ENCODE measurements at regions not wholly inside any gene's neighbourhood (a gene's known extent, or its start where the extent isn't known, plus 50 kb on each side); places are given as distances from the start of the nearest gene placed in this dataset.

DNA sequence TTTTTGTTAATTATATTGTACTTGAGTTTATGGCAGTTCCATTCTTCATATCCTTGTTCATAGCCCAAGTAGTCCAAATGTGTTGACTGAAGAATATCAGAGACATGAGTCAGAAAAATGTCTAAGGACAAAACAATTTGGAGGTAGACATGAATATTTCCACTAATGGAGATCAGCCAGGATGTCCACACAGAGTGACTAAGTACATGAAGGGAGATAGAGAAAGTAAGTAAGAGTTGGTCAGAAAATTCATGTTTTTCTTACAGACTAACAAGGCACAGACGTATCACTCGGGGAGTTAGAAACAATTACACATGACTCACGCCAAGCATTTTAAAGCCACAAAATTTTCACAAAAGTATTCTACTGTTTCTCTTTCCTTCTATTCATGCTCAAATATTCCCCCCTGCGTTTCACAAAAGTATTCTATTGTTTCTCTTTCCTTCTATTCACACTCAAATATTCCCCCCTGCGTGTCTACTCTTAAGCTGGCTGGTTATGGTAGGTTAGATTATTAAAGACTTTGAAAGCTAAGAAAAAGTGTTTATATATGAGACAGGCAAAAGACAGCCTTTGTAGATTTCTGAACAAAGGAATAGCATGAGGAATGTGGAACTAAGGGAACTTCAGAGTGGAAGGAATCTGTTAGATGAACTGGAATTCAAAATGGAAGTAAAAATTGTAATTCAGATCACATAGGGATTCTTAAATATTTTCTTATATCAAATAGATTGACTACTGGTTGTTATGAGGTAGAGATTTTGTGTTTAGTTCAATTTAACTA lies 648.7 kb upstream of the CCDC54 start:
- DNase-seq (ENCODE audit: low read depth in 4 of 4, low spot score in 1 of 4): no peak

DNA sequence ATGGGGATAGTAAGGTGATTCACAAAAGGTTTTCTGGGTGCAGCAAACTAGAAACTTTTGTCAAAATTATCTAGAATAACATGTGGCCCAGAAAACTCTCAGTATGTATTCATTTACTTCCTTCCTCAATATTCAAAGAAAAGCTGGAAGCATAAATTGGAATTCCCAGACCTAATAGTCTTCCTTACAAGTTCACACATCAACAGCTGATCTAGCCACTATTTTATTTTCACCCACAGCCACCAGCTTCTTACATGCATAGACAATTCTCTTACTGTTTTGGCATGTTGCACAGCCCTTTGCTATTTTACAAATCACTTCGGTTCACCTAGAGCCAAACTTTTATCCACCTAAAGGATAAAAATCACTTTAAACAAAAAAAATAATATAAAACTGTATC lies 647.8 kb upstream of the CCDC54 start:
- no peak for DNase-seq (ENCODE audit: low read depth in 4 of 4, low spot score in 1 of 4)

DNA sequence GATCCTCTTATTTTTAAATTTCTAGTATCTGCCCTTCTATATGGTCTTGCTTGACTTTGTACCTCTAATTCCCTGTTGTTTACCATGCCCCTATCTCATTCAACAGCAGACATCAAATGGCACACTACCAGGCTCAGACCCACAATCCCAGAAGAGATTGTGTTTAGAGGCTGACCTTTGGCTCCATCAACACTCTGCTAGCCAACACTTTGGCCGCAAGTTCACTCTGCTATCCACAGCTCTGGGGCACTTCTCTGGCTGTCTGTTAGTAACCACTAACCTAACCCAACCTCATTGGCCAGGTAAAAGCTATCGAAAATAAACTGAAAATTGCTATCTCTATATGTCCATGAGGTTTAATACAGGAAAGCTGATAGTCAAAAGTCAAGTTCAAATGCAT lies 646.0 kb upstream of the CCDC54 start:
- DNase-seq (ENCODE audit: low read depth in 4 of 4, low spot score in 1 of 4): no peak

DNA sequence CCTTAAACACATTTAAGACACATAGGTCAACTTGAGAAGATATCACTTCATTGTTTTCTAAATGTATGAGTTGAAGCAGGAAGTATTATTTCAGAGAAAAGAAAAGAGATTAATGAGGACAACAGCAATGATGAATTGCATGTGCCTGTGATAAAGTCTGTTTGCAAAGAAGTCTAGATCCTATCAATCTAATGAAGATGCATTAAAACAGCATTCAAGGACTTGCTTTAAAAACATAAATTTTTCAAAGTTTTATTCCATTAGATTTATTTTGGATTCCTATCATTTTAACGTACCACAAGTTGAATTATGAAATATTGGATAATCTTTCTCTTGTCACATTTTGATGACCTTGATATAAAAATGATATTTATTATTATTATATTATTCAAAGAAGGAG lies 642.5 kb upstream of the CCDC54 start:
- DNase-seq (ENCODE audit: low read depth in 4 of 4, low spot score in 1 of 4): no peak

DNA sequence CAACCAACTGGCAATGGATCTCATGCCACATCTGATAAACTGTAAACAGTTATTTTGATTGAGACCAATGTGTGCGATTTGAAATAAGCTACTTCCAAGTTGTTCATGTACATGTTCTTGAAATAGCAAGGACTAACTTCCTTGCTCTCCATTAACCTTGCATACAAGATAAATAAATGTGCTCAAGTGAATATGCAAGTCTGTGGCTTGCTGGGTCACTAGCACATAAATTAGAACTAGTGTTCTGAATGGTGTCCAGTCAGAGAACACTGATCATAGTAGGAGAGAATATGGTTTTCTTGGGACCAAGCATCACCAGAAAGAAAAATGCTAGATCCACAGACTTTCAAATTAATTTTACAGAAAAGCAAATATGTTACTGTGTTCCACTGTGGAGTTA lies 640.0 kb upstream of the CCDC54 start:
- DNase-seq (ENCODE audit: low read depth in 4 of 4, low spot score in 1 of 4): no peak

DNA sequence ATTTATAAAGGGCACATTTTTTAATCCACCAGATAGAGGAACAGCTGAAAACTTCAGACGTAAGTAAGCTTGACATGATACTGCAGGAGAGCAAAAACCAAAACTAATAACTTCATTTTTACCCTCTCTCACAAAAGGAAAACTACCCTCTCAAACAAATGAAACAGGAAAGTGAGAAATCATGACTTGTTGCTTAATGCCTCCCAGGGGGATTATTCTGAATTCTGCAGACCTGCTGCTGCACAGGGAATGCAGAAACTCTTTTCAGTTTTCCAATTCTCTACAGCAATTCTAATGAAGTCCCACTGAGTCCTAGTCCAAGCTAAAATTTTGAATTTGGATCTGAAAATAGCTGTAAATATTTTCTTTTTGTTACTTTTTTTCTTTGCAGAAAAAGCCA lies 637.1 kb upstream of the CCDC54 start:
- no peak for DNase-seq (ENCODE audit: low read depth in 4 of 4, low spot score in 1 of 4)

DNA sequence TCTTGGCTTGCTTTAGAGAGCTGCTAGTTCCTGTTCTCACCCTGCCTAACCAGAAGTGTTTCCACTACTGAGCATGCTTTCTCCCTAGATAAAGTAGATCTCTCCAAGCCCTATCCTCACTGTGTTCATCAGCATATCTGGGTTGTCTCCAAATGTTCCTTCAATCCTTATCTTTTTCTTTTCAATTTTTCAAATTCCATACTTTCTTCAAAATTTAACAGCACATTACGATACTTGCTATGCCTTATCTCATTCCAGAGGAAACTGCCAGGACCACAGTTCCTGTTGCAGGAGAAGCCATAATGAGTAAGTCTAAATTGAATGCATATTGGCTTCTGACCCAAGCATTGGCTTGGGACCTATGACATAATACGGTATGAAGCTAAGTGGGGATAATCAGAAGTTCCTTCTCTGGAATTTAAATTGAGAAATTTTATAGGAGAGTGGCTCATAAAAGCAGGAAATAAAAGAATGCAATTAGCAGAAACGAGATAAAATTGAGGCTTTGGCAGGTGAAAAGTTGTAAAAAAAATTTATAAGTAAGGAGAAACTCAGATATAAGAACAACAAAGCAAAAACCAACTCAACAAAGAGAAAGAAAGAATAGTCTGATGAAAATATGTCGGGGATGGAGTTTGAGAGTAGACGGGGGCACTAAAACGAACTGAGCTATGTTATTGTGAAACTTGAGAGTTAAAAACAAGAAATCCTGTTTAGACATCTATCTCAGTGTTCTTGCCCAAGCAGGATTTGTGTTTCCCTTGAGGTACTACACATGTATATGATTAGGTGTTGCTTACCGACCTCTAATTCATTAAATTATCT lies 631.7 kb upstream of the CCDC54 start:
- DNase-seq (ENCODE audit: low read depth in 4 of 4, low spot score in 1 of 4): no peak

DNA sequence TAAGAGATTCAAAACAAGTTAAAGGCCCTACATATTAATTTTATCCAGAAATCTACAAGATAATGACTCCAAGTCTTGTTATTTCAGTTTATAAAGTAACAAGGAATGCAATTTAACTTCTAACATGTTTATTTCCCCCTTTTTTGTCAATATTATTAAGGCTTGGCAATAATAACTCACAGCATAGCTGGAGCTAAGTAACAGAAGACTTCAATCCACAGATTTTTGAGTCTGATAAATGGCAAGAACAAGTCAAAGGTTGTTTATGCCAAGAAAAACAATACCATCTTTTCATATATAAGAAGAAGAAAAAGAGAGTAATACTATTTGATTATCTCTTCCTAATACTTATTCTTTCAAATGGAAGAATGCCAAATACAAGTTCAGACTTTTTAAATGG lies 631.0 kb upstream of the CCDC54 start:
- no peak for DNase-seq (ENCODE audit: low read depth in 4 of 4, low spot score in 1 of 4)

DNA sequence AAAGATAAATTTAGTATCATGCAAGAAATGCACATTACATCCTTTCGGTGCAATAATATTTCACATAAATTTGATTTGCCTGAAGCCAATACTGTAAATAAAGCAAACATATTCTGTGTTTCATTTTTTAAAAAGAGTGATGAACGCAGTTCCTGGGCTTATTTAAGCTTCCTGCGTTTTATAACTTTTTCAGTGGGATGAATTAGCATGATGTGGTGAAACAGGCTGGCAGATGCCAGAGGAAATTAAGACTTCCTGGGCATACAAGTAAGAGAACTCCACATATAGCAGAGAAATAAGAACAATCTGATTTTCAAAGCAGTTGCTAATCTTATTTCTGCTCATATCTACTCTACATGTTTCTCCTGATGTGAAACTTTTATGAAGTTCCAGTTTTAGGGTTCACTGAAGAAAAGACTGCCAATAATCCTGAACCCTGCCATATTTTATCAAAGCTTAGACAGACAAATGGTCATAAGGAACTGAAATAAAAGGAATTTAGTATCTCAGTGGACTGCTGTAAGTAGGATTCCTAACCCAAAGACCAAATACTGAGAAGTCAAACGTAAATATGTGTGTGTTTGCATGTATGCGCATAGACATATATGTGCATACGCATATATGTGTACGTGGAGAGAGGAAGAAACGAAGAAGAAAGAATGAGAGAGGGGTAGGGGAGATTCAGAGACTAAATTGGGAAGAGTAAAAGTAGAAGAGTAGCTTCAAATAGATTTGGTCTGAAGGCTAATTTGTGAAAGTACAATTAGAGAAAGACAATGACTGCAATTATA lies 628.6 kb upstream of the CCDC54 start:
- DNase-seq (ENCODE audit: low read depth in 4 of 4, low spot score in 1 of 4): no peak

DNA sequence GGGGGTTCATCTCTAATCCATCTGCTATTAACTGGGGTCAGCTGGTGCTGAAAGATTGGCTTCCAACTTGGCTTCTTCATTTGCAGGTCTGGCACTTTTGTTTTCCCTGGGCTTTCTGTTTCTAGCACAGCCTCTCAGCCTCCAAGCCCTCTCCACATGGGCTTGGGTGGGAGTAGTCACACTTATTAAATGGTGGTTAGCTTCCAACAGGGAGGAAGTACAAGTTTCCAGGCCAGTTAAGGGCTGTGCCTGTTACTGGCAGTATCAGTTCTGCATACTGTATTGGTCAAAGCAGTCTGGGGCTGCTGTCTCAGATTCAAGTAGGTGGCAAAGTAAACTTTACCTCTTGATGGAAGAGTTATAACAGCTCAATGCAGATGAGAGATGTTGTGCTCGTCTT lies 627.1 kb upstream of the CCDC54 start:
- DNase-seq (ENCODE audit: low read depth in 4 of 4, low spot score in 1 of 4): no peak

DNA sequence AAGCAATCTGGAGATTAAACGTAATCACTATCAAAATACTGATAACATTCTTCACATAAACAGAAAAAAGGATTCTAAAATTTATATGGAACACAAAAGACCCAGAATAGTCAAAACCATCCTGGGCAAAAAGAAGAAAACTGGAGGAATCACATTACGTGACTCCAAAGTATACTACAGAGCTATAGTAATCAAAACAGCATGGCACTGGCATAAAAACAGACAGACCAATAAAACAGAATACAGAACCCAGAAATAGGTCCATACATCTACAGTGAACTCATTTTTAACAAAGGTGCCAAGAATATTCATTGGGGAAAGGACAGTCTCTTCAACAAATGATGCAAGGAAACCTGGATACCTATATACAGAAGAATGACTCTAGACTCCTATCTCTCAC lies 621.9 kb upstream of the CCDC54 start:
- no peak for DNase-seq (ENCODE audit: low read depth in 4 of 4, low spot score in 1 of 4)

DNA sequence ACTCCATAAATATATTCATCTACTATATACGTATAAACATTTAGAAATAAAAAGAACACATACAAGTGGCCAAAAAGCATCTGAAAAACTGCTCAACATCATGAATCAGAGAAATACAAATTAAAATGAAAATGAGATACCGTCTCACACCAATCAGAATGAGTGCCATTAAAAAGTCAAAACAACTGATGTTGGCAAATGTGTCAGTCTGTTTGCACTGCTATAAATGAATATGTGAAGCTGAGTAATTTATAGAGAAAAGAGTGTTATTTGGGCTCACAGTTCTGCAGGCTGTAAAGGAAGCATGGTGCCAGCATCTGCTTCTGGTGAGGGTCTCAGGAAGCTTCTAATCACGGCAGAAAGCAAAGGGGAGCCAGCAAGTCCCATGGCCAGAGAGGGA lies 620.3 kb upstream of the CCDC54 start:
- DNase-seq (ENCODE audit: low read depth in 4 of 4, low spot score in 1 of 4): no peak

DNA sequence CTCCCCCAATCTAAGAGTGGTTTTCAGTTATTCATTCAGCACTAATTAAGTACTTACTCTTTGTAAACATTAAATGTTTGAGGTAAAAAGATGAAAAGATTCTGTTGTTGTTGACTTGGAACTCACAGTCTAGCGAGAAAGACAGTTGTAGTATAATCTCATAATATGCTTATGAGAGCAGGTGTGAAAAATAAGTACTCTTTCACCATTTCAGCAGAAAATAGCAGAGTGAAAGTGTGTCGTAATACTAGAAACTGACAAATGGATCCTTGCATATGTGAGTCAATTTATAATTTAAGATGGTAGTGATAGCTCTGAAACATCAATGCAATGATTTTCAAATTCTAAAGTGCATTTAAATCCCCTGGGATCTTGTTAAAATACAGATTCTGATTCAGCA lies 618.8 kb upstream of the CCDC54 start:
- no peak for DNase-seq (ENCODE audit: low read depth in 4 of 4, low spot score in 1 of 4)

DNA sequence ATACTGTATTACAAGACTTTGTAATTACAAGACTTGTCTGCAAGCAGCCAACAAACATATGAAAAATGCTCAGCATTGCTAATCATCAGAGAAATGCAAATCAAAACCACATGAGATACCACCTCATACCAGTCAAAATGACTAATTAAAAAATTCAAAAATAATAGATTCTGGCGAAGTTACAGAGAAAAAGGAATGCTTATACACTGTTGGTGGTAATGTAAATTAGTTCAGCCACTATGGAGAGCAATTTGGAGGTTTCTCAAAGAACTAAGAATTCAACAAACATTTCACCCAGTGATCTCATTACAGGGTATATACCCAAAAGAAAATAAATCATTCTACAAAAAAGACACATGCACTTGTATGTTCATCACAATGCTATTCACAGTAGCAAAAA lies 617.5 kb upstream of the CCDC54 start:
- DNase-seq (ENCODE audit: low read depth in 4 of 4, low spot score in 1 of 4): no peak

DNA sequence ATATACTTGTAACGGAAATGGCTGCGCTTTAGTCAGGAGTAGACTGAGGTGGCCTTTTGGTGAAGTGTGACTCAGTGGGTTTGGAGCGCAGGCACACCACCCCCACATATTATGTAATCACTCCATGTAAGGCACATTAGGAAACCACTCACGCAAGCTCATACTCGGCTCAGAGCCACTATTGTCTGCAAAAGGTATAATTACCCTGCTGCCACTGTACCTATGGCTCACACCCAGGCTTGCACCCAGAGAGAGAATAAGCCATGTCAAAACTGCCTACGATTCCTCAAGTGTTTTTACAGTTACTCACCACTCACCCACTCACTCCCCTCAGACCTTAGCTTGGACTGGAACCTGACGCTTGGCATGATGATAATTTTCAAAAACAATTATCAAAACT lies 611.9 kb upstream of the CCDC54 start:
- DNase-seq (ENCODE audit: low read depth in 4 of 4, low spot score in 1 of 4): no peak

DNA sequence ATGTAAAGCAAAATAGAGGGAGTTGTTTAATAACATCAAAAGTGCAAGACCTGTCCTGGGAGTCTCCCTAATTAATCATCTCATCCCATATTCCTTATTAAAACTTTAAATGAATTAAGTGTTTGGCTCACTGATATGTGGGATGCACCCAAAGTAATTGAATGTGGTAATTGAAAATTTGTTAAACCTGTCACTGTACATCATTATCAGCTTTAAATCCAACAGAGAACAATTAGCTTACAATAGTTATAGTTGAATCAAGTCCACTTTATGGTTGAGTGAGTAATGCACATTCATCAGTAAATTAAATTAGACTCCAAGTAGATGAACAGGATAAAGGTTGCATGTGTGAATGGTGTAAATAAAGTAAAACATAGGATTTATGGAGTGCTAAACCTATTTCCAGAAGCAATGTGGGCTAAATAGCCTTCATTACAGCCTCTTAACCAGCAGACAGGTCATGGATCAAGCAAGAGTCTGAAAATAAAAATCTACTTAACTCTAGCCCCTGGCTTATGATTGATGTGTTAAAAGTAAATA lies 608.2 kb upstream of the CCDC54 start:
- no peak for DNase-seq (ENCODE audit: low read depth in 4 of 4, low spot score in 1 of 4)

DNA sequence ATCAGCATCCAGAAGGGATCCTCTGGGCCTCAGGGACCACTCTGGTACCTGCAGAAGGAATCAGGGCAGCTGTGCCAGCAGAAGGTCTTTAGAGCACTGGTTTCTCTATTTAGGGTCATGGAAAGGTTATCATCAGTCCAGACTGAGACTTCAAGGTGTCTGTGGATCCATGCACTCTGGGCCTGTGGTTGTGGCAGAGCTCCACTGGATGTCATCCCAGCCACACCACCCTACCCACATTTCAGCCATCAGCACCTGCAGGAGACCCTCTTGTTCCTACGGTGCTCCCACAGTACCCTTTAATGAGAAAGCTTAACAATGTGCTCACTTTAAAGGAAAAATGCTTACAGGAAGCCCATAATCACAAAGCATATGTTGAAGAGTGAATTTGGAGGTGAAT lies 603.4 kb upstream of the CCDC54 start:
- DNase-seq (ENCODE audit: low read depth in 4 of 4, low spot score in 1 of 4): no peak

DNA sequence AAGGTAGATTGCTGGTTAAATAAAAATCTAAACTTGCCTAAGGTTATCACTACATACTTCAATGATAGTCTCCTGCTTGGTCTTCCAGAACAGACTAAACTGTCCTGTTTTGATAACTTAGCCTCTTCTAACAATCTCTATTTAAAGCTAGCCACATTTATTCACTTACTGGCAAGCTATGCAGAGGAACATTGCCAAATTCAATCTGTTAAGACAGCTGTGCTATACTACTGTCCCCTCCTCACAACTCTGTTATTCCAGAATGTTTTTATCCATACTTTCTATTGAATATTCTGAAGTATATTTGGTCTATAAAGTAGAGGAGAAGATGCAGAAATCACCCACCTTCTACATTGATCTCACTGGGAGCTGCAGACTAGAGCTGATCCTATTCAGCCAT lies 594.0 kb upstream of the CCDC54 start:
- no peak for DNase-seq (ENCODE audit: low read depth in 4 of 4, low spot score in 1 of 4)

DNA sequence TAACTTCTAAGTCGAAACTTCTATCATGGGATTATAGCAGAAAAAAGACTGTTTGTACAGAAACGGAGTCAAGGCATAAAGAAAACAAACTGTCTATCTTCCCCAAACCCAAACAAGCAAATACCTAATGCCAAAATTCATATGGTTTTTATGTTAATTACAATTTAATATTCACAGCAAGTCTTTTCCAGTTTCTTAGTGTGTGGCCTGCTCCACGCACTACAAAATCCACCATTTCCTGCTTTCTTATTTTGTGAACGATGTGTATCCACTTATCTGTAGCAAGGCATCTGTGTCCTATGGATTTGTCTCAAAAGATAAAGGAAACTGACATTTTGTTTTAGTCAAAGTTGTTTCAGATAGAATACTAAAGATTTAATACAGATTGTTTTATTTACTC lies 588.0 kb upstream of the CCDC54 start:
- DNase-seq (ENCODE audit: low read depth in 4 of 4, low spot score in 1 of 4): no peak

DNA sequence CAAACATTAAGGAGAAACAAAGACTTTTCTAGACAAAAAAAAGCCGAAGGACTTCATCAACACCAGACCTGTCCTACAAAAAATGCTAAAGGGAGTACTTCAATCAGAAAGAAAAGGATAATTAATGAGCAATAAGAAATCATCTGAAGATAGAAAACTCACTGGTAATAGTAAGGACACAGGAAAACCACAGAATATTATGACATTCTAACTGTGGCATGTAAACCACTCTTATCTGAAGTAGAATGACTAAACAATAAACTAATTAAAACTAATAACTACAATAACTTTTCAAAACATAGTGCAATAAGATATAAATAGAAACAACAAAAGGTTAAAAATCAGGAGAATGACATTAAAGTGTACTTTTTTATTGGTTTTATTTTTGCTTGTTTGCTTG lies 584.5 kb upstream of the CCDC54 start:
- DNase-seq (ENCODE audit: low read depth in 4 of 4, low spot score in 1 of 4): no peak

DNA sequence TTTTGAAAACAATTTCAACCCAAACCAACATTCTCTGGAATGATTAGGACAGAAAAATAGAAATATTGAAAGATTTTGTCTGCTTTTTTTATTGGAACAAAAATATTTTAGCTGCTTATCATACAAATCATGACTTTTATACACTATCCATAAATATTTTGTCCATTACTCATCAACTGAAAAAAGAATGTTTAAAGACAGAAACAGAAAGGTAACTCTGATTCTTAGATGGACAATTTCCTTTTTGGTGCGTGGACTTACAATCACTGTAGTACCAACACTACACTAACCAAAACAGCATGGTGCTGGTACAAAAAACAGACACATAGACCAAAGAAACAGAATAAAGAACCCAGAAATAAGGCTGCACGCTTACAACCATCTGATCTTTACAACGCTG lies 582.8 kb upstream of the CCDC54 start:
- no peak for DNase-seq (ENCODE audit: low read depth in 4 of 4, low spot score in 1 of 4)

DNA sequence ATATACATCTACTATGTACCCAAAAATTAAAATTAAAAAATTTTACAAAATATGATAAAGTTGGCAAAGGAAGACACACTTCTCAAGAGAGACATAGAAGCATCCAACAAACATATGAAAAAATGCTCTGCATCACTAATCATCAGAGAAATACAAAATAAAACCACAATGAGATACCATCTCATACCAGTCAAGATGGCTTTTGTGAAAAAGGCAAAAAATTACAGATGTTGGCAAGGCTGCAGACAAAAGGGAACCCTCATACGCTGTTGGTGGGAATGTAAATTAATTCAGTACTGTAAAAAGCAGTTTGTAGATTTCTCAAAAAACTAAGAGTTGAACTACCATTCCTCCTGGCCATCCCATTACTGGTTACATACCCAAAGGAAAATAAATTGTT lies 581.7 kb upstream of the CCDC54 start:
- no peak for DNase-seq (ENCODE audit: low read depth in 4 of 4, low spot score in 1 of 4)
